ENCODE measurements at regions not wholly inside any gene's neighbourhood (a gene's known extent, or its start where the extent isn't known, plus 50 kb on each side); places are given as distances from the start of the nearest gene placed in this dataset.

GRCh38 chr2:59082657-59083056 is 841.5 kb upstream of the FANCL start:
- TF ChIP-seq CTCF (IDR thresholded peaks at IDR 0.05; ENCODE audit: low read depth, low read length) (no peak), EZH2phosphoT487 (IDR thresholded peaks at IDR 0.05; ENCODE audit: low read depth) (no peak)

Data from OCI-LY3 (cell line).